ENCODE measurements at regions not wholly inside any gene's neighbourhood (a gene's known extent, or its start where the extent isn't known, plus 50 kb on each side); places are given as distances from the start of the nearest gene placed in this dataset.
"Not testable (repeated sequence)": the region's sequence is repeated elsewhere in the genome, so short reads cannot be mapped to it uniquely, and the experiment has no call there.

DNA sequence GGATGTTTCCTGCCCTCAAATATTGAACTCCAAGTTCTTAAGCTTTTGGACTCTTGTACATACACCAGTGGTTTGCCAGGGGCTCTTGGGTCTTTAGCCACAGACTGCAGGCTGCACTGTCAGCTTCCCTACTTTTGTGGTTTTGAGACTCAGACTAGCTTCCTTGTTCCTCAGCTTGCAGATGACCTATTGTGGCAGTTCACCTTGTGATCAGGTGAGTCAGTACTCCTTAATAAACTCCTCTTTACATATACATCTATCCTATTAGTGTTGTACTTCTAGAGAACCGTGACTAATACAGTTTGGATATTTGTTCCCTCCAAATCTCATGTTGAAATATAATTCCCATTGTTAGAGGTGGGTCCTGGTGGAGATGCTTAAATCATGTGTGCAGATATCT, 681.9 kb upstream of the ARRDC3 start:
- H3K4me1 ChIP-seq = no peaks in the 10 kb centered on the region
- H3K9me3 ChIP-seq = no peaks in the 10 kb centered on the region
- no peak for ATAC-seq
- H3K27ac ChIP-seq = no peak overlapping the region
- H3K27me3 ChIP-seq = no peaks in the 10 kb centered on the region
- no peaks in the 10 kb centered on the region for H3K36me3 ChIP-seq
- H3K4me3 ChIP-seq = no peak overlapping the region
- no peak for TF ChIP-seq POLR2A (IDR thresholded peaks at IDR 0.05)
- no peak for TF ChIP-seq EP300 (IDR thresholded peaks at IDR 0.05)
- no peak for TF ChIP-seq POLR2AphosphoS5 (IDR thresholded peaks at IDR 0.05)
- TF ChIP-seq, protein P1, sequence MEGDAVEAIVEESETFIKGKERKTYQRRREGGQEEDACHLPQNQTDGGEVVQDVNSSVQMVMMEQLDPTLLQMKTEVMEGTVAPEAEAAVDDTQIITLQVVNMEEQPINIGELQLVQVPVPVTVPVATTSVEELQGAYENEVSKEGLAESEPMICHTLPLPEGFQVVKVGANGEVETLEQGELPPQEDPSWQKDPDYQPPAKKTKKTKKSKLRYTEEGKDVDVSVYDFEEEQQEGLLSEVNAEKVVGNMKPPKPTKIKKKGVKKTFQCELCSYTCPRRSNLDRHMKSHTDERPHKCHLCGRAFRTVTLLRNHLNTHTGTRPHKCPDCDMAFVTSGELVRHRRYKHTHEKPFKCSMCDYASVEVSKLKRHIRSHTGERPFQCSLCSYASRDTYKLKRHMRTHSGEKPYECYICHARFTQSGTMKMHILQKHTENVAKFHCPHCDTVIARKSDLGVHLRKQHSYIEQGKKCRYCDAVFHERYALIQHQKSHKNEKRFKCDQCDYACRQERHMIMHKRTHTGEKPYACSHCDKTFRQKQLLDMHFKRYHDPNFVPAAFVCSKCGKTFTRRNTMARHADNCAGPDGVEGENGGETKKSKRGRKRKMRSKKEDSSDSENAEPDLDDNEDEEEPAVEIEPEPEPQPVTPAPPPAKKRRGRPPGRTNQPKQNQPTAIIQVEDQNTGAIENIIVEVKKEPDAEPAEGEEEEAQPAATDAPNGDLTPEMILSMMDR (IDR thresholded peaks at IDR 0.05) = no peak
- WGBS, 2 donors (ENCODE audit: low coverage in 1 of 2) = 75% methylated on average over 1 of the region's 1 CpG; no CpG with 5 or more reads in 1 of the 2 donors

DNA sequence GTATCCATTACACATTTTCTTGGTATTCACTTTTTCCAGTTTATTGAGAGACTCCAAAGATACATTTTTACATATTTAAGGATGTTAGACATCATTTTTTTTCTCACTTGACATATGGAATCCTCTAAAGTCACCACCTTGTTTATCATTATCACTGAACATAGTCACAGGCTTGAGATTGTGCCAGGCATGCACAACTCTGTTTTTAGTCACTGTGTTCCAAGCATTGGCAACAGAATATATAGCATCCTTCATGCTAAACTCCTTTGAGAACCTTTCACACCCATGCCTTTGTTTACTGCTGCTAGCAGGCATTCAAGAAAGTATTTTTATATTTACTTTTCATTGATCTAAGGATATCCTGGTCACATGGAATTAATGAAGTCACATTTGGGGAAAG, 668.6 kb upstream of the ARRDC3 start:
- TF ChIP-seq POLR2AphosphoS5 (IDR thresholded peaks at IDR 0.05) (no peak), EP300 (IDR thresholded peaks at IDR 0.05) (no peak), POLR2A (IDR thresholded peaks at IDR 0.05) (no peak)
- TF ChIP-seq, protein P1 (IDR thresholded peaks at IDR 0.05) = no peak
- no peak for ATAC-seq

DNA sequence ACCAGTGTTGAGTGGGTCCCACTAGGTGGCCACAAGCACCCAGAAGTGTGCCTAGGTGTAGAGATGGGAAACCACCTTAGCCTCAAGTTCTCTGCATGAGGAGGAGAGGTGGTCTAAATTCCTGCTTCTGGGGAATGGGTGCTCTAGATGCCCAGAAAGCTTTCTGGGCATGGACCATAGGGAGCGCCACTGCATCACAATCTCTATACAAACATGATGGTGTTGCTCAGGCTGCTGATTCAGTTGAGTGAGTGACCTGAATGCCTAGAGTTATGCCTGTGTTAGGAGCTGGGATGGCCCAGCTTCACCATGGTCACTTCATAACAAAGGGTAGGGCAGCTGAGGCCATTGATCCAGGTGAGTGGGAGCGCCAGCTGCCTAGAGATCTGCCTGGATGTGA, 667.9 kb upstream of the ARRDC3 start:
- Histone ChIP-seq H3K36me3 (no peaks in the 10 kb centered on the region), H3K27ac (no peak overlapping the region), H3K4me3 (no peak overlapping the region), H3K4me1 (no peaks in the 10 kb centered on the region), H3K27me3 (no peaks in the 10 kb centered on the region), H3K9me3 (peaks cover 0 to 4% (median 0%) of the 10 kb centered on the region in 3 donors)
- no peak for ATAC-seq
- 93% methylated on average over 2 of the region's 2 CpGs; no CpG with 5 or more reads in 1 of the 2 donors for WGBS, 2 donors (ENCODE audit: low coverage in 1 of 2)
- TF ChIP-seq, protein P1 (IDR thresholded peaks at IDR 0.05) = no peak
- TF ChIP-seq POLR2A (IDR thresholded peaks at IDR 0.05) (no peak), POLR2AphosphoS5 (IDR thresholded peaks at IDR 0.05) (no peak), EP300 (IDR thresholded peaks at IDR 0.05) (no peak)

More for the DNA sequence above, 668.6 kb upstream of the ARRDC3 start:
- H3K36me3 ChIP-seq = no peaks in the 10 kb centered on the region
- no peaks in the 10 kb centered on the region for H3K27me3 ChIP-seq
- no peak overlapping the region for H3K27ac ChIP-seq
- no peaks in the 10 kb centered on the region for H3K4me1 ChIP-seq
- no peak overlapping the region for H3K4me3 ChIP-seq
- peaks cover 0 to 4% (median 0%) of the 10 kb centered on the region in 3 donors for H3K9me3 ChIP-seq

DNA sequence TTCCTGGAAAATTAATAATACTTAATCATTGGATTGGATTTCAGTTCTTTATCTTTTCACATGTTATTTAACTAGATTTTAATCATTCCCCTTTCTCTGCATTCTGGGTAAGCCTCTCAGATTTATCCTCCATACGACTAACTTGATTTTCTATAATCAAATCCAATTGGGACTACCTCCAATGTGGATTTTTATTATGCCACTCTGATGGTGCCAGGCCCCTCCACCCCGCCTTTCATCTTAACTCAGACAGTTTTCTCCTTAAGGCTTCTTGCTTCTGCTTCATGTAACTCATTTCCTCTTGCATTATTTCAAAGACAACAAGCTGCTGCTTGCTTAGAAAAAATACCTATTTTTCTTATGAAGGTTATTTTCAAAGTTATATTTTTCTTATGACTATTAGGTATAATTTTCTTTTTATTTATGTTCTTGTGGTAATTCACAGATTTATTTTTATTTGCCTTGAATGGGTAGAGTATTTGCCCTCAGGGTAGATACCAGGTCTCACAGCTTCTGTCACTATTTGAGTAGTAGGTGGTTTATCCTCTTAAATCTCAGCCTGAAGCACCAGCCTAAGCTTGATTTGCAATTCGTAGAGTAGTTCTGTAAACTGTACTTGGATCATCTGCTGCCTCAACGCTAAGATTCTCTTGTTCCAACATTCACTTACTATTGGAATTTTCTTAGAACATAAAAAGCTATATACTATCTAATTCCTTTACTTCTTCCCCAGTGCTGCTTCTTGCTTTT, 659.0 kb upstream of the ARRDC3 start:
- Histone ChIP-seq H3K27ac (no peak overlapping the region), H3K27me3 (no peaks in the 10 kb centered on the region), H3K36me3 (no peaks in the 10 kb centered on the region), H3K9me3 (no peaks in the 10 kb centered on the region), H3K4me3 (no peak overlapping the region), H3K4me1 (no peaks in the 10 kb centered on the region)
- no peak for ATAC-seq
- TF ChIP-seq, protein P1 (IDR thresholded peaks at IDR 0.05) = no peak
- TF ChIP-seq POLR2A (IDR thresholded peaks at IDR 0.05) = no peak
- TF ChIP-seq EP300 (IDR thresholded peaks at IDR 0.05) = no peak
- no peak for TF ChIP-seq POLR2AphosphoS5 (IDR thresholded peaks at IDR 0.05)
- 75 to 87% methylated on average over 3 to 4 of the region's 4 CpGs for WGBS, 2 donors (ENCODE audit: low coverage in 1 of 2)

DNA sequence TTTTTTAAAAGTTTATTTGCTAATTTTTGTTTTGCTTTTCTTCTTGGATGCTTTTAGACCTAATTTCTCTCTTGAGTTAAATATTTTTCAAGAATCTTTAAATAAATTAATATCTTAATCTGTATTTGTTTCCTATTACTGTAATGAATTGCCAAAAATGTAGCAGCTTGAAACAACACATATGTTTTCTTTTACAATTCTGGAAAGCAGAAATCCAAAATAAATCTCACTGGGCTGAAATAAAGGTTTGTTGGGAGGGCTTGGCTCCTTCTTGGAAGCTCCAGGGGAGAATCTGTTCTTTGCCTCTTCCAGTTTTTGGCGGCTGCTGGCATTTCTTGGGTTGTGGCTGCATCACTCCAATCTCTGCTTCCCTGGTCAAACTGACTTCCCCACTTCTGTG, 658.1 kb upstream of the ARRDC3 start:
- Histone ChIP-seq H3K36me3 (no peaks in the 10 kb centered on the region), H3K27ac (no peak overlapping the region), H3K27me3 (no peaks in the 10 kb centered on the region), H3K4me1 (no peaks in the 10 kb centered on the region), H3K9me3 (no peaks in the 10 kb centered on the region), H3K4me3 (no peak overlapping the region)
- no peak for TF ChIP-seq POLR2A (IDR thresholded peaks at IDR 0.05)
- no peak for TF ChIP-seq EP300 (IDR thresholded peaks at IDR 0.05)
- TF ChIP-seq, protein P1 (IDR thresholded peaks at IDR 0.05) = no peak
- TF ChIP-seq POLR2AphosphoS5 (IDR thresholded peaks at IDR 0.05) = no peak
- WGBS, 2 donors (ENCODE audit: low coverage in 1 of 2) = 43 to 57% methylated on average over 1 of the region's 1 CpG
- no peak for ATAC-seq

DNA sequence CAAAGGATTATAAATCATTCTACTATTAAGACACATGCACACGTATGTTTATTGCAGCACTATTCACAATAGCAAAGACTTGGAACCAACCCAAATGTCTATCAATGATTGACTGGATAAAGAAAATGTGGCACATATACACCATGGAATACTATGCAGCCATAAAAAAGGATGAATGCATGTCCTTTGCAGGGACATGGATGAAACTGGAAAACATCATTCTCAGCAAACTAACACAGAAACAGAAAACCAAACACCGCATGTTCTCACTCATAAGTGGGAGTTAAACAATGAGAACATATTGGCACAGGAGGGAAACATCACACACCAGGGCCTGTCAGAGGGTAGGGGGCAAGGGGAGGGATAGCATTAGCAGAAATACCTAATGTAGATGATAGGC, 646.7 kb upstream of the ARRDC3 start:
- H3K4me3 ChIP-seq, H3K27me3 ChIP-seq, H3K36me3 ChIP-seq, H3K4me1 ChIP-seq, H3K9me3 ChIP-seq, ATAC-seq, H3K27ac ChIP-seq: not testable (repeated sequence)
- 86 to 93% methylated on average over 2 of the region's 2 CpGs for WGBS, 2 donors (ENCODE audit: low coverage in 1 of 2)
